ENCODE measurements at regions not wholly inside any gene's neighbourhood (a gene's known extent, or its start where the extent isn't known, plus 50 kb on each side); places are given as distances from the start of the nearest gene placed in this dataset.

DNA sequence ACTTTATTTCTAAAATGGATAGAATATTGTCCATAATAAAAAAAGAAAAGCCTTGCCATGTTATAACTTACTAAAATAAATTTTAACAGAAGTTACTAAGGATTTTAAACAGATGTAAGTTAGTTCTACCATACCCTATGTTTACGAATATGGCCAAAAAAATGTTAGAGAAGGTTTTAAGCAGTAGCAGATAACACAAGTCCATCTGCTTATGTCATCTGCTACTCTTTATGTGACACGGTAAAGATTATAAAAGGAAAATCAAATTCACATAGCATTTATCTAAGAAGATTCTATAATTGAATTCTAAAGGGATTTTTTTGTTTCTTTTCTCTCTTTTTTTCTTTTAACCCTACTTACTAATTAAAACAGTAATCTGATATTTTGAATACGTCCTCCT lies 114.2 kb upstream of the MIR17HG start:
- TF ChIP-seq SUZ12 (IDR thresholded peaks at IDR 0.05; ENCODE audit: extremely low read depth, insufficient read depth, insufficient read length) (no peak), YY1 (IDR thresholded peaks at IDR 0.05; ENCODE audit: insufficient read depth, insufficient read length) (no peak), ZNF274 (IDR thresholded peaks at IDR 0.05; ENCODE audit: low read depth, low read length) (no peak)
